Heart left ventricle (tissue), 13 donors: ENCODE measurements at regions not wholly inside any gene's neighbourhood (a gene's known extent, or its start where the extent isn't known, plus 50 kb on each side); places are given as distances from the start of the nearest gene placed in this dataset.

Experiments
- POLR2A ChIP-seq, 2 donors: fragments of 450-650 bp; IDR thresholded peaks; one replicate each; pipeline ENCODE4 v1.6.1; 2017; ENCODE audit warnings: antibody characterized with exemption in 2 of 2, mild to moderate bottlenecking in 2 of 2, moderate library complexity in 2 of 2
- TF ChIP-seq, protein P1 (sequence below), 12 donors: fragments of 200-600 bp; sonication (generic) in 4 of 12; IDR thresholded peaks; one replicate each; pipeline versions ENCODE4 v1.5.0 to v1.8.0; 2018 to 2022; ENCODE audit warnings: antibody characterized with exemption in 12 of 12, mild to moderate bottlenecking in 5 of 12
- donor health status: ischemic (EF 13 %, LVEDD 7.1; RV severe dilation, severe dysfunction).
- donor health status: DM: no; HTN: yes; CAD: no.
- donor health status: DM: no; HTN: no; CAD: no.
- donor health status: ischemic (EF 25% LVEDD 6.9; RV normal size, moderate dysfunction).
- donor health status: ischemic (EF 25% LVEDD 5.7; RV mildly dilated, moderate dysfunction).
- donor health status: ischemic (EF 35%, LVEDD 5.7; RV mildly dilated, moderate dysfunction).
- donor health status: nonischemic (EF 11% LVEDD 7.7; RV severe dilation, severe dysfunction).
- donor health status: DM: yes; HTN: yes; CAD: no.
- donor health status: PGD.
- donor health status: ischemic (EF 29% LVEDD 5.4; RV normal size, mild dysfunction).
- donor health status: nonischemic (EF 23%, LVEDD 6.1; RV moderate dilation, normal function).

DNA sequence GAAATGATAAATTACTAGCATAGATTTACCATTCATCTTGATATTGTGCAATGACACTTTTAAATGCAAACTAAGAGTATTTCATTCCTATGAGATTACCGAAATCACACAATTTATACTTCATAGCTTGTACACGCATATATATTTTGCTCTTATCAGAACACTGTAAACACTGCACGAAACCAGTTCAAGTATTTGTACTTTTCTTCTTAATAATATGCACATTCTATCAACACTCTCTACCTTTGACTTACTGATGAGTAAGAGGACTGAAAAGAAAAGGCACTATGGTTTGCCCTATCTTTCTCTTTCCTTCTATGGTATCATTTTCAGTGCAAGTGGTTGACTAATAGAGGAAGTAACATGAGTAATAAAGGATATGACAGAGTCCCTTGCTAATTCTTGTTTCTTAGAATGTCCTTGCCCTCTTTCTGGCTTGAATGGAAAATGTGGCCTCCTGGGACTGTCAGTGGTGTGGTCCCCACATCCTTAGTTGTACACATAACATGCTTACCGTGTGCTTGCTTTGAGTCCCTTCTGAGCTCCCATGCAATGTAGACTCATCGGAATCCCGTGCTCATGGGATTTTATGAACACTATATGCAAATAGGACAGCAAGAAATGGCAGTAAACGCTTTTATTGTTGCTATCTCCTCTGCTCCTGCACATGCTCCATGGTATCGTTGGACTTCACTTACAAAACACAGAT, 363.5 kb upstream of the TNP1 start:
- TF ChIP-seq, protein P1, sequence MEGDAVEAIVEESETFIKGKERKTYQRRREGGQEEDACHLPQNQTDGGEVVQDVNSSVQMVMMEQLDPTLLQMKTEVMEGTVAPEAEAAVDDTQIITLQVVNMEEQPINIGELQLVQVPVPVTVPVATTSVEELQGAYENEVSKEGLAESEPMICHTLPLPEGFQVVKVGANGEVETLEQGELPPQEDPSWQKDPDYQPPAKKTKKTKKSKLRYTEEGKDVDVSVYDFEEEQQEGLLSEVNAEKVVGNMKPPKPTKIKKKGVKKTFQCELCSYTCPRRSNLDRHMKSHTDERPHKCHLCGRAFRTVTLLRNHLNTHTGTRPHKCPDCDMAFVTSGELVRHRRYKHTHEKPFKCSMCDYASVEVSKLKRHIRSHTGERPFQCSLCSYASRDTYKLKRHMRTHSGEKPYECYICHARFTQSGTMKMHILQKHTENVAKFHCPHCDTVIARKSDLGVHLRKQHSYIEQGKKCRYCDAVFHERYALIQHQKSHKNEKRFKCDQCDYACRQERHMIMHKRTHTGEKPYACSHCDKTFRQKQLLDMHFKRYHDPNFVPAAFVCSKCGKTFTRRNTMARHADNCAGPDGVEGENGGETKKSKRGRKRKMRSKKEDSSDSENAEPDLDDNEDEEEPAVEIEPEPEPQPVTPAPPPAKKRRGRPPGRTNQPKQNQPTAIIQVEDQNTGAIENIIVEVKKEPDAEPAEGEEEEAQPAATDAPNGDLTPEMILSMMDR (IDR thresholded peaks at IDR 0.05) = no peak
- TF ChIP-seq POLR2A (IDR thresholded peaks at IDR 0.05) = no peak
